Mesothelial cell of epicardium (in vitro differentiated cells): ENCODE measurements at regions not wholly inside any gene's neighbourhood (a gene's known extent, or its start where the extent isn't known, plus 50 kb on each side); places are given as distances from the start of the nearest gene placed in this dataset.

Experiments used
- DNase-seq, 2 experiments: peaks; one replicate each; pipeline ENCODE4 v3.0.0; 2021; ENCODE audit warnings: low spot score in 2 of 2; ENCODE audit not compliant: unreplicated experiment in 2 of 2
- H3K27ac Mint-ChIP-seq: 2 replicates; pipeline ENCODE4 v1.8.0; 2021; ENCODE audit warnings: mixed read lengths
- H3K27me3 Mint-ChIP-seq: 2 replicates; pipeline ENCODE4 v1.8.0; 2021; ENCODE audit warnings: low read depth, mixed read lengths
- H3K36me3 Mint-ChIP-seq: 2 replicates; pipeline ENCODE4 v1.8.0; 2021; ENCODE audit warnings: mixed read lengths
- H3K4me1 Mint-ChIP-seq: 2 replicates; pipeline ENCODE4 v1.8.0; 2021; ENCODE audit warnings: mixed read lengths
- H3K4me3 Mint-ChIP-seq: 2 replicates; pipeline ENCODE4 v1.8.0; 2021; ENCODE audit warnings: mild to moderate bottlenecking, moderate library complexity, mixed read lengths
- H3K9me3 Mint-ChIP-seq: 2 replicates; pipeline ENCODE4 v1.8.0; 2021; ENCODE audit warnings: mixed read lengths
- CTCF ChIP-seq: fragments of 200-600 bp; sonication (generic); IDR thresholded peaks from one replicate; pipeline ENCODE4 v1.5.0; 2021; ENCODE audit warnings: antibody characterized with exemption; ENCODE audit not compliant: unreplicated experiment

- Mint-ChIP-seq H3K9me3 (peaks cover 62% of the 10 kb centered on the region), H3K4me3 (no peak overlapping the region), H3K4me1 (no peaks in the 10 kb centered on the region), H3K27me3 (no peaks in the 10 kb centered on the region), H3K27ac (no peak overlapping the region), H3K36me3 (peaks cover 3% of the 10 kb centered on the region)
- no peak for DNase-seq
- no peak for TF ChIP-seq CTCF
These were observed 136.7 kb downstream of the KDR start for GRCh38 chr4:54988655-54989054.

GRCh38 chr4:54986095-54986846 is 139.1 kb downstream of the KDR start:
- no peak overlapping the region for H3K4me3 Mint-ChIP-seq
- TF ChIP-seq CTCF, result no peak
- no peaks in the 10 kb centered on the region for H3K4me1 Mint-ChIP-seq
- no peaks in the 10 kb centered on the region for H3K27me3 Mint-ChIP-seq
- peaks cover 53% of the 10 kb centered on the region for H3K9me3 Mint-ChIP-seq
- peaks cover 3% of the 10 kb centered on the region for H3K36me3 Mint-ChIP-seq
- H3K27ac Mint-ChIP-seq, result no peak overlapping the region
- no peak for DNase-seq

- H3K36me3 Mint-ChIP-seq, result no peaks in the 10 kb centered on the region
- H3K9me3 Mint-ChIP-seq, result peaks cover 29% of the 10 kb centered on the region
- H3K27me3 Mint-ChIP-seq, result peaks cover 7% of the 10 kb centered on the region
- peaks cover 5% of the 10 kb centered on the region for H3K4me1 Mint-ChIP-seq
- no peak for TF ChIP-seq CTCF
- no peak overlapping the region for H3K27ac Mint-ChIP-seq
- no peak for DNase-seq
- H3K4me3 Mint-ChIP-seq, result no peak overlapping the region
These were observed 148.7 kb downstream of the KDR start for GRCh38 chr4:54976682-54977081.

- Mint-ChIP-seq H3K27me3 (peaks cover 8% of the 10 kb centered on the region), H3K4me3 (no peak overlapping the region), H3K9me3 (peaks cover 25% of the 10 kb centered on the region), H3K4me1 (peaks cover 8% of the 10 kb centered on the region), H3K36me3 (no peaks in the 10 kb centered on the region), H3K27ac (no peak overlapping the region)
- no peak for TF ChIP-seq CTCF
- DNase-seq, result no peak
These were observed 149.4 kb downstream of the KDR start for GRCh38 chr4:54976031-54976430.

- peaks cover 7% of the 10 kb centered on the region for H3K9me3 Mint-ChIP-seq
- H3K4me1 Mint-ChIP-seq, result peaks cover 8% of the 10 kb centered on the region
- no peaks in the 10 kb centered on the region for H3K36me3 Mint-ChIP-seq
- no peak for TF ChIP-seq CTCF
- no peak for DNase-seq
- no peak overlapping the region for H3K27ac Mint-ChIP-seq
- H3K27me3 Mint-ChIP-seq, result peaks cover 14% of the 10 kb centered on the region
- H3K4me3 Mint-ChIP-seq, result no peak overlapping the region
These were observed 151.6 kb downstream of the KDR start for GRCh38 chr4:54973784-54974183.

GRCh38 chr4:54971474-54971950 is 153.9 kb downstream of the KDR start:
- Mint-ChIP-seq H3K27me3 (peaks cover 15% of the 10 kb centered on the region), H3K27ac (no peak overlapping the region), H3K9me3 (no peaks in the 10 kb centered on the region), H3K4me1 (peaks cover 8% of the 10 kb centered on the region), H3K36me3 (no peaks in the 10 kb centered on the region), H3K4me3 (no peak overlapping the region)
- no peak for DNase-seq
- TF ChIP-seq CTCF, result peak; percentile 65
